NCI-H128 (cell line): ENCODE measurements at regions not wholly inside any gene's neighbourhood (a gene's known extent, or its start where the extent isn't known, plus 50 kb on each side); places are given as distances from the start of the nearest gene placed in this dataset.
A peak's percentile ranks its signal among the peaks of the same experiment; 100 is the strongest.
"Not testable (repeated sequence)": the region's sequence is repeated elsewhere in the genome, so short reads cannot be mapped to it uniquely, and the experiment has no call there.

Source experiments
- DNase-seq: peaks from one replicate; lab custom pipeline; 2025; ENCODE audit not compliant: unreplicated experiment; lab: John Stamatoyannopoulos, UW

DNA sequence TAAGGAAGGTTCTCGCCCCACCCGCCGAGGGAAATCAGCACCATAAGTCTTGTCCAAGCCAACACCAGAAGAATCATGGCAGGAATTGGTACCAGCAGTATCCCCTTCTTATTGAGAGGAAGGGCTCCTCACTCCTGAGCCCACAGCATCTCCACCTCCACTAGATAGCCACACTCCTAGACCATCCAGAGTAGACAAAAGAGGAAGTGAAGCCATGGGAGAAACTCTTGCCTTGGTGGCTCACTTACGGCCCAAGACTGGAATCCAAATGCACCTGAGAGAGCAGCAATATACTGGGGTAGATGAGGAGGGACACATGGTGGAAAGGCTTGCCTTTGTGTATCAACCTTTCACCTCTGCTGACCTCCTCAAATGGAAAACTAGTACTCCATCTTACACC lies 255.3 kb upstream of the PRKX start:
- DNase-seq = no peak

DNA sequence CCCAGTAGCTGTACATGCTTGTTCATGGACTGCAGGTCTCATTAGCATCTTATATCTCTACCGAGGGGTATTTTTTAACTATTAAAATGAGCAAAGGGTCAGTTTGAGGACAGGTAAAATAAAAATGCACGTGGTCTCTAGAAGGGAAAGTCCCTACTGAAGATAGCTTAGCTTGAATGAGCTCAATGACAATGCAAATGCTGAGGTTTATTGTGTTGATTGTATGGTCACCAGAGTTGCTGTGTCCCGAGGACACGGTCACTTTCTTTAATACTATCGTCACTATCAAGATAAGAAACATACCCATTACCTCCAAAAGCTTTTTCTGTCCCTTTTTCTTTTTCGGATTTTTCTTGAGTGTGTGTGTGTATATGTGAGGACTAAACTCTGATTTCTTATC lies 250.5 kb upstream of the PRKX start:
- DNase-seq = no peak

DNA sequence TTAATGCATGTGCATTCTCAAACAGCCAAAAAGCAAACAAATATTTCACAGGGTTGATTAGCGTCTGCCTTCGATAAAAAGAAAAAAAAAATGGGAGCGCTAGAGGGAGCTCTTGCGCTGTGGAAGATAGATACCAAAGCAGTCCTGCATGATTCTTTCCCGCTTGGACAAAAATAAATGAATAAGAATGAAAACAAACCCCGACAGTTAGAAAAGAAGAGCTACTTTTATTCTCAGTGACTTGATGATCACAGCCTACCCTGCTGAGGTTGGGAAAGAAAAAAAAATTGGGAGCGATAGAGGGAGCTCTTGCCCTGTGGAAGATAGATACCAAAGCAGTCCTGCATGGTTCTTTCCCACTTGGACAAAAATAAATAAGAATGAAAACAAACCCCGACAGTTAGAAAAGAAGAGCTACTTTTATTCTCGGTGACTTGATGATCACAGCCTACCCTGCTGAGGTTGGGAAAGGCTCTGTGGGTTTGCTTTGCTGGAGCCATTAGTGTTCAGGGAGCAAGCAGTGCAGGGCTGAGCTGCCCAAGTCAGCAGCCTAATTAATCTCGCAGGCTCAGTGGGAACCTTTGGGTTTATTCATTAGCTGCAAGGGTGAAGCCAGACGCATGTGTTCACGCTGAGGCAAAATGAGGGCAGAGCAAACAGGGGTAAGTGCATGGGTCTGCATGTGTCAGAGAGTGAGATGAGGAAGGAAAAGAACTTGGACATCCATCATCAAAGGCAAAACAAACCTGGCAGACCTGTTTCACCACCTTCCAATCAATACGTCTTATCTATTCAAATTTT lies 249.3 kb upstream of the PRKX start:
- peak; percentile 60 for DNase-seq

DNA sequence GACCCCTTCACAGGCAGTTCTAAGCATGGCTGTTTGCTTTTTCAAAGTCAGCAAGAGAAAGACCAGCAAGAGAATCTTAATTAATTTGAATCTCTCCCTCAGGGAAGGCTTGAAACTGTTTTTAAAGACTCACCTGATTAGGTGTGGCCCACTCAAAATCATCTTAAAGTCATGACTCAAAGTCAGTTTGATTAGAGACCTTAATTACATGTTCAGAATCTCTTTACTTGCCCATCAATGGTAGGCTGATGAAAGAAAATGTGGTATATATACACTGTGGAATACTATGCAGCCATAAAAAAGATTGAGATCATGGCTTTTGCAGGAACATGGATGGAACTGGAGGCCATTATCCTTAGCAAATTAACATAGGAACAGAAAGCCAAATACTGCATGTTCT lies 247.5 kb upstream of the PRKX start:
- no peak for DNase-seq

DNA sequence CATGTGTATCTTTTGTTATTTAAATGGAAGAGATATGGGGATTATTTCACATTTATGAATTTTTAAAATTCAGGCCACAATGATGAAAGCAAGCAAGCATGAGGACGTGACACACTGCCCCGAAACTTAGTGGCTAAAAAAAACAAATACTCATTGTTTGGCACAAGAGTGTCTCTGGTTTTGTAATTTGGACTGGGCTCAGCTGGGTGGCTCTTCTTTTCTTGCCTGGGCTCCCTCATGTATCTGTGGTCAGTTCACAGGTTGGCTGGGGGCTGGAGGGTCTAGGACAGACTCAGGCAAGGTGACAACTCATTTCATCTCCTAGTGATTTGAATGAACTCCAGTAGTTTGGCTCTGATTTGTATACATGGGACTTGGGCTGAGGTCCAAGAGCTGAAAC lies 238.4 kb upstream of the PRKX start:
- no peak for DNase-seq

DNA sequence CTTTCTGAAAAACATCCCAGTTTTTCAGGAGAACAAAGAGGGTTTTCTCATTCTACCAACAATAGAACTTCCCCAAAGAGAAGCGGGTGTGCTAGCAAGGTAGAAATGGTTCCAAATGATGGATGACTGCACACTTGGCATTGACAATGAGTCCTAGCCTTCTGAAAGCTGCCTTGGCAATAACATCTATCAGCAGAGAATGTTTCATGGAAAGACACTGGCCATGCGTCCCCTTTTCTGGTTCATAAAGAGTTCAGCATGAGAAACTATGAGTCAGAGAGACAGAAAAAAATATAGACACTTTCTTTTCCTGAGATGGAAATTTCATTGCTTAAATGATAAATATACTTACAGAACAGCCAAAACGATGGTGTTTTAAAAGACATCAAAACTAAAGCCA lies 236.9 kb upstream of the PRKX start:
- DNase-seq = no peak

DNA sequence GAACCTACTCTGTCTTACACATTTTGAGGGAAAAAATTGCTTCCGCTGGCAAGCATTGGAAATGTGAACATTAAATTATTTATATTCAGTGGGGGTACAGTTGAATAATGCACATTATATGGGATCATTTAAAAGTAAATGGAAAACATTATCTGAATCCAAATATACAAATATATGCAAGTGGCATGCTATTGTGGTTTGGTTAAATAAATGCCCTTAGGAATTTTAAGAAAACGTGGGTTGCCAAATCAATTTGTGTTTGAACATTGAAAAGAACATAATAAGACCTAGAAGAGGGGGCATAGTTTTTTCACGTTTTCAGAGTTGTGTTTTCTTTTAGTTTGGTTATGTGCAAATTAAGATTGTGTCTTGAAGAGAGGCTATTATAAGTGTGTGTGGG lies 230.5 kb upstream of the PRKX start:
- DNase-seq = no peak

DNA sequence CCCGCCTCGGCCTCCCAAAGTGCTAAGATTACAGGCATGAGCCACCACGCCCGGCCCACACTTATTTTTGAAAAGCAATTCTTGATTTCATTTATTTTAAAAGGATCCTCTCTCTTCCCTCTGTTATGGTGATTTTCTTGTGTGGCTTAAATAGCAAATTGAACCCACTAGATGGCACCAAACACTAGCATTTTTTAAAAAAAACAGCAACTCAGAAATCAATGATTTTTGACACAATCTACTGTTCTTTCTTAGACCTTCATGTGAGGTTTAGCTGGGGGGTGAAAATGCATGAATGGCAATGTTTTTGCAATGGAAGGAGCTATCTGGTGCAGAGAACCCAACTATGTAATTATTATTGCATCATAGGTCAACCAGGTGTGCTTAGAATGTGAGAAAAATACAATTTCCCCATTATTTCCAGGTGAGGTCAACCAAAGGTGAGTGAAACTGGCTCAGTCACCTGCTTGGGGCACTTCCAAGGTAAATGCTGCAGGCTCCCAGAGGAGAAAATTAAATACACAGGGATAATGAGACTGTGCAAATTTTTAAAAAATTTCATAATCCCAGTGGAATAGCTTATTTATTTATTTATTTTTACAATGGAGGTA lies 226.7 kb upstream of the PRKX start:
- no peak for DNase-seq

DNA sequence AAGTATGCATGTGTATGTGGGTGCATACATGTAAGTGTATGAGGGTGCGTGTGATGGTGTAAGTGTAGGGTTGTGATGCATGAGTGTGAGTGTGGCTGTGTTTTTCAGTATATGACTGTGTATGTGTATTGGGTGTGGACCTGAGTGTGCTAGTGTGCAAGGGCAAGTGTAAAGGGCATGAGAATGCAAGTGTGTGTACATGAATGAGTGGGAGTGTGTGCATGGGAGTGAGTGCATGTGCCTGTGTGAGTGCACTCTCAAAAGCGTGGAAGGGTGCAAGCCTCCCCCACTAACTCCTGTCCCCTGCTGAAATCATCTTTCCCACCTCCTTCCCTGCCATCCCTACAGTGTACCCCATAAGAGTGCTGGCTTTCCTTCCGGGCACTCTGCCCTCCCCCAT lies 225.1 kb upstream of the PRKX start:
- DNase-seq = no peak

DNA sequence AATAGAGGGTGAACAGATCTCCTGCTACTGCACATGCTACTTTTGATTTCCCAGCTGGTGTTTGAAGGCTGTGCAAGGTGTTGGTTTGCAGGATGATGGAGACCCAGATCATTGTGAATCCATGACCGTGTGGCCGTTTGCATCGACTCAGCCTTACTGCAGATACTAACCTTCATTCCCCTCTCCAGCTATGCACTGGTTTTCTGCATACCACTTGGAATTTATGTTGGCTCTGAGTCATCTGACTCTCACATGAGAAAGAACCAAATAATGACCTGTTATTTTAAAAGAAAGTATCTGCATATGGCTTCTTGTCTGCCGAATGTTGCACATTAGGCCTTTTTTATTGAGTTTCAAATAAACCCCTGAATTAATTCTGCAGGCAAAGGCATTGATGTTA lies 221.7 kb upstream of the PRKX start:
- DNase-seq = not testable (repeated sequence)

DNA sequence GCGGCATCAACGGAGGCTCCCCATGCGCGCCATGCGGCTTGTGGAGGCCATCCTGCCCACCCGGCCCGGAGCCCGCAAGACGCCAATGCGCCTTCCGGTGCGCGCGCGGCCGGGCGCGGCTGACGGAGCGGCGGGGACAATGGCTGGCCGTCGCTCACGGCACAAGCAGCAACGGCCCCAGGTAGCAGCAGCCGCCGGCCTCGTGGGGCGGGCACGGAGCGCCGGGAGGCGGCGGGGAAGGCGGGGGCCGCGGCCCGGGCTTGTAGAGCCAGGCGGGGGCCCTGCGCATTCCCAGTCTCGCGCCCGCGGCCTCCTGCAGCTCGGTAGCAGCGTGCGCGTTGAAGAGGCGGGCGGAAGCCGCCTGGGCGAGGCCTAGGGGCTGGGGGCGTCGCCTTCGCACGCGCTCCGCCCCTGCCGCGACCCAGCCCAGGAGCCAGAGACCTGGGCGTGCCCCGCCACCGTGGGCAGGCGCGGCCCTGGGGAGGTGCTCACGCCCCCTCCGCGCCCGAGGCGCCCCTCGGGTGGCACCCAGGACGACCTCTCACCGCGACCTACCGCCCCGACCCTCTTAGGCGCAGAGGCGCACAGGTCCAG lies 207.1 kb upstream of the PRKX start:
- not testable (repeated sequence) for DNase-seq

DNA sequence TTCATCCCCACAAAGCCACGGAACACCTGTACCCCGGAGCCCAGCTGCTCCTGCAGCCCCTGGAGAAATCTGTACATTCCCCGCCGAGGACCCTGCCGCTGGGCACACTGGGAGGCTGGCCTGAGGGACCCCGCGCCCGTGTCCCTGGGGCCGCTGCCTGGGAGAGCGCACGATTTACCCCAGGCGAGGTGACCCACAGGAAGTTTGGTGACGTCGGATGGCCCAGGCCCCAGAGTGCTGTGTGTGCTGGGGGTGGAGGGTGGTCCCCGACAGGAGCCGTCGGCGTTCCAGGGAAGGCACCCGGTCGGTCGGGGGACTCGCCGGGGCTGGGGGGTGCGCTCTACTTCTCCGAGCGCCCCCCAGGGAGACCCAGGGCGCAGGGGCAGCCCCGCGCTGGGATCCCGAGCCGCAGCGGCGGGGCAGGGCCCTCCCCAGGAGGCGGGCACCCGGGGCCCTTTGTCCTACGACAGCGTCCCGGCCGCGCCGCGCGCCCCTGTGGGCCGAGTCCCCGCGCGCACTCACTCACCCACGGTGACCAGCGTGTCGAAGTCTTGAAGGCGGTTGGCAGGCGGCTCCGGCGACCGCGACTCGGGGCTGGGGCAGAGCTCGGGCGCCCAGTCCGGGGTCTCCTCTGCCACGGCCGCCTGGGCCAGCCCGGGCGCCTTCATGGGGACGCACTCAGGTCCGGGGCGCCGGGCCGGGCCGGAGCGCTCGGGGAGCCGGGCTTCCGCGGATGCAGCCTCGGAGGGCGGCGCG lies 206.4 kb upstream of the PRKX start:
- DNase-seq = not testable (repeated sequence)

DNA sequence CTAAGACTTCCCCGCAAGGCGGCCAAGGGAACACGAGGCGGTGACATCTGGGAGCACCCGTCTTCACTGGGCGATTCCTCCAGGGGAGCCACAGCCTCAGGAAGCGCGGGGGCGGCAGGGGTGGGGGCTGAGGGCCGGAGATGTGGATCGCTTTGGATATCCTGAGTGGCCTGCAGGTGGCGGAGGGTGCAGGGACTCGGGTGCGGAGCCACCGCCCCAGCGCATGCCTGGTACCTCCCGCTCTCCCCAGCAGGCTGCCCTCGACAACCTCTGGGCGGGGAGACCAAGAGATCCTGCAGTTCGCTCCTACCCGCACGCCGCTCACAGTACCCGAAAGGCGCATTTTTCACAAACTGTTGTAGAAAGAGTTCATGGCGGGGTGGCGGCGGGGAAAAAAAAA lies 201.4 kb upstream of the PRKX start:
- not testable (repeated sequence) for DNase-seq

DNA sequence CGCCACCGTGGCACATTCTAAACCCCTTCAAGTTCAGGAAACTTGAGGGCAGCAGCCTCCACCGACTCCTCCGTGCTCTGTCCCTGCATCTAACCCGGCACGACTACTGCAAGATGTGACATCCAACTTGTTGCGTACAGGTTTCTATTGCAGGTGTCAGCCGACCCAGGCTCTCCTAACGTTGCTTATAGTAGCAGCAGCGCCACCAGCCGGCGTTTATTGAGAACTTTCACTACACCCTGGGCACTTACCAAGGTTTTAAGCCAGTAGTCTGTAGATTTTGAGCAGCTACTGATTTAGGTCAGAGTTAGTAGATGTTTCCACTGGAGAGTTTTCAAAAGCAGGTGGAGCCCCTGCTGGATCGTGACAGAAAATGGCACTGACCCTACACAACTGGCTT lies 200.6 kb upstream of the PRKX start:
- not testable (repeated sequence) for DNase-seq

DNA sequence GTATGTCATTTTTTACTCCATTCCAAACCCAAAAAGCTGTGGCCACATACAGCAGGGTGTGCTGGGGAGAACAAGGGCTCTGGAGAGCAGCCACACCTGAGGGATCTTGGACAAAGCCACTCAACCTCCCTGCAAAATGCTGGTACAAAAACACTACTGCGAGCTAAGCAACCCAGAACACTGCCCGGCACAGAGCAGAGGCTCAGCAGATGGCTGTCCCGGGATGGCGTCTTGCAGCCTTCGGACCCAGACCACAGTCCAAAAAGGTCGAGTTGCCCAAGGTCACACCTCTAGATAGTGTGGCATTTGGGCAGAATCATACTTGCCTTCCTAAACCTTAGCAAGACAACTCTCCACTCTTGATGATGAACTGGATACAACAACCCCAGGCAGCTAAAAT lies 197.6 kb upstream of the PRKX start:
- not testable (repeated sequence) for DNase-seq

DNA sequence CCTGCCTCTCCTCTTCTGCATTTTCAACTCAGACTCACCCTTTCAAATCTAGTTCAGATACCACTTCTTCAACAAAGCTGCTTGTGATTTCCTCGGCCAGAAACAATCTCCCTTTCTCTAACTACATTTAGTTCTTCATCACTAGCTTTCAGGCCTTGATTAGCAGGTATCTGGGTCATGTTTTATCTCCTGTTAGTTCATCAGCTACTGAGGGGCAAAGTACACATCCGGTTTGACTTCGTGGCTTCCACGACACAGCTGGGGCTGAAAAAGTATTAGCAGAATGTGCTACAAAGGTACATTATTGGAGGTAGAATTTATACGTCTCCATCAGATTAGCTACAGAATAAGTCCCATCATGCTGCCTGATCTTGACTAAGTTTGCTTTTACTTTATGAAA lies 197.2 kb upstream of the PRKX start:
- not testable (repeated sequence) for DNase-seq

DNA sequence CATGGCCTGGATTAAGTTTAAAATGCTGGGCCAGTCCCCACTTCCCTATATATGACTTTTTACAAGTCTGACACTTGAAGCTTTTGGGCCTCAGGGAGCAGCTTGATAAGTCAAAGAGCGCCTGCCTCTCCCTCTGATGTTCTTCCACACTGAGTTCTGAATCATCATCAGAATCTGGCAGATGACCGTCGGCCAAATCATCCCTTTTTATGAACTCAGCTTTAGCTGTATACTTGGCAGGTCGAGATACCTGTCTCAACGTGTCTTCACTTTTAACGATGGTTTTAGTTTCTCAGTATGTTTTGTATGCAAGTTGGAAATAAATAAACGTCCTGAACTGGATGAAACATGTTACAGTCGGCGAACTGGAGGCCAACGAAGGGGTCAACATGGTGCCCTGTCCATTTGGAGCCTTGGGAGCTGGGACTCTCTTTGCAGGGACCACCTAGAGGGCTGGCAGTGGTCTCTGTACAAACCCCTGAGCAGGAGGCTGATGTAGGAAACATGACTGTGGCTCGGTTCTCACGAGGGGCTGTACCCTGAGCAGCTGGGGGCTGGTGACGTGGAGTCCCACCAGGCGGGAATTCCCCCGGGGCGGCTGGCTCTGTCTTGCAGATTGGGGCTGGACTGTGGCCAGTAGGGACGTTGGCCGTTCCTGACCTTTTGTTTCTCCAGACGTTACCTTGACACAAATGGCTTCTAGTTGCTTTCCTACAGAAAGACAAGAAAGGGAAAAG lies 192.2 kb upstream of the PRKX start:
- DNase-seq = not testable (repeated sequence)

DNA sequence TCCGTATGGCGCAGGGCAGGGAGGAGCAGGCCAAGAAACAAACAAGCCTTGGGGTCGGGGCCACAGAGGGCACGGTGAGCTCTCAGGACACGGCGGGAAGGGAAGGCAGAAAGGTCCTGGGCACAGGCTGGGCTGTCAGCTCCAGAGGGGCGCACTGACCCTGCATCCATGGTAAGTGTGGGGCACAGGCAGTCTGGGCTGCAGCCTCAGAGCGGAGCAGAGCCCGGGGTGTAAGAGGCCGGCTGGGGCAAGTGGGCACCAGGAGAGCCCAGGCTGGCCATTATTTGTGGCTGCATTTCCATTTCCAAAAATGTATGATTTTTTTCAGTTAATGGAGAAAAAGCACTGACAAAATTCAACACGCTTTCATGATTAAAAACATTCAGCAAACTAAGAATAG lies 188.8 kb upstream of the PRKX start:
- DNase-seq = not testable (repeated sequence)

DNA sequence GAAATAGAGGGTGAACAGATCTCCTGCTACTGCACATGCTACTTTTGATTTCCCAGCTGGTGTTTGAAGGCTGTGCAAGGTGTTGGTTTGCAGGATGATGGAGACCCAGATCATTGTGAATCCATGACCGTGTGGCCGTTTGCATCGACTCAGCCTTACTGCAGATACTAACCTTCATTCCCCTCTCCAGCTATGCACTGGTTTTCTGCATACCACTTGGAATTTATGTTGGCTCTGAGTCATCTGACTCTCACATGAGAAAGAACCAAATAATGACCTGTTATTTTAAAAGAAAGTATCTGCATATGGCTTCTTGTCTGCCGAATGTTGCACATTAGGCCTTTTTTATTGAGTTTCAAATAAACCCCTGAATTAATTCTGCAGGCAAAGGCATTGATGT lies 183.3 kb upstream of the PRKX start:
- not testable (repeated sequence) for DNase-seq

DNA sequence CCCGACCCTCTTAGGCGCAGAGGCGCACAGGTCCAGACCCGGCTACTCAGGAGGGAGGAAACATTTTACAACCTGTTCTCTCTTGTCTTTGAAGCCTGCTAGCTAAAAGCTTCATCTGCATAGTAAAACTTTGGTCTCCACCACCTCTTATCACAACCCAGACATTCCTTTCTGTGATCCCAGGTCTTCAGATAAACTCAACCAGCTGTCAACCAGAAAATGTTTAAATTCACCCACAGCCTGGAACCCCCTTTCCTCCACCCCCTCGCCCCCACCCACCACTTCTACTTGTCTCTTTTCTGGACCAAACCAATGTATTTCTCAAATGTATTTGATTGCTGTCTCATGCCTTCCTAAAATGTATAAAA lies 169.1 kb upstream of the PRKX start:
- not testable (repeated sequence) for DNase-seq
